ENCODE measurements at regions not wholly inside any gene's neighbourhood (a gene's known extent, or its start where the extent isn't known, plus 50 kb on each side); places are given as distances from the start of the nearest gene placed in this dataset.

DNA sequence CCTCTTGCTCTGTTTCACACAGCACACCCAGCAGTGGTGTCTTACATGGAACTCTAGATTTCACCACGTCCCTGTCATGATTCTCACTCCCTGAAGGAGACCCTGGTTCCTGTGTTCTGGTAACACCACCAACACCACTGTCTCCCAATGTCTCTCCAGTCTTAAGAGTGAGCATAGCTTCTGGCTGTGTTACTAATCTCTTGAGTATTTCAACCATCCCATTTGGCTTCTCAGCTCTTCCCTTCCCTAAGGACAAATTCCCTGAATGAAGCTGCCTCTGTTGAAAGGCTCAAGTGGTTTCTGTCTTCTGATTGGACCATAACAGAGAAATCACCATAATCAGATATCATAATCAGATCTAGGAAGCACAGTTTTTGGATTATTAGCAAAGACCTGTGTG, 311.8 kb downstream of the DNAH5 start:
- Histone ChIP-seq H3T11ph (ENCODE audit: low read length) (no peak overlapping the region), H3K4me1 (ENCODE audit: insufficient read depth, low read length) (no peaks in the 10 kb centered on the region), H2AFZ (ENCODE audit: low read length) (no peak overlapping the region), H3K9me3 (ENCODE audit: control insufficient read depth, low read depth, low read length) (no peaks in the 10 kb centered on the region), H4K91ac (ENCODE audit: insufficient read length, low read depth, low read length) (no peak overlapping the region), H3K79me1 (ENCODE audit: insufficient read depth, low read depth, low read length, poor library complexity, severe bottlenecking) (no peaks in the 10 kb centered on the region), H3K23me2 (ENCODE audit: insufficient read length, low read depth, low read length, poor library complexity, severe bottlenecking) (no peaks in the 10 kb centered on the region), H3K23ac (ENCODE audit: insufficient read length, low read depth, low read length) (no peak overlapping the region), H2BK20ac (ENCODE audit: low read depth, low read length, poor library complexity, severe bottlenecking) (no peak overlapping the region), H3K4ac (ENCODE audit: low read depth, low read length) (no peak overlapping the region), H3K56ac (ENCODE audit: insufficient read length, low read depth, low read length) (no peak overlapping the region), H2BK120ac (ENCODE audit: low read depth, low read length, poor library complexity, severe bottlenecking) (no peak overlapping the region), H3K27me3 (ENCODE audit: insufficient read depth, low read length) (no peaks in the 10 kb centered on the region), H2AK5ac (ENCODE audit: insufficient read length, low read length) (no peak overlapping the region), H3K27ac (ENCODE audit: insufficient read length, low read depth, low read length) (no peak overlapping the region), H3K18ac (ENCODE audit: insufficient read length, low read depth, low read length) (no peak overlapping the region), H2BK15ac (ENCODE audit: low read depth, low read length) (no peak overlapping the region; the same call in 1 of the 2 replicates), H3K79me2 (ENCODE audit: insufficient read depth, low read length) (no peaks in the 10 kb centered on the region), H3K4me2 (ENCODE audit: insufficient read depth, insufficient read length, low read length) (no peak overlapping the region), H4K8ac (replicated peaks; ENCODE audit: insufficient read length, low read depth, low read length) (no peak overlapping the region), H2BK5ac (ENCODE audit: insufficient read length, low read length) (no peak overlapping the region), H2BK12ac (ENCODE audit: insufficient read length, low read depth, low read length) (no peak overlapping the region), H4K5ac (ENCODE audit: insufficient read length, low read depth, low read length) (no peak overlapping the region), H3K14ac (ENCODE audit: insufficient read depth, low read length) (no peak overlapping the region), H4K20me1 (ENCODE audit: control insufficient read depth, insufficient read depth, insufficient read length) (no peaks in the 10 kb centered on the region), H3K9ac (ENCODE audit: extremely low read depth, insufficient read length, low read length) (no peak overlapping the region)
- Mint-ChIP-seq H3K27me3 (ENCODE audit: low read depth) (no peaks in the 10 kb centered on the region), H3K27ac (no peak overlapping the region), H3K36me3 (ENCODE audit: insufficient read depth in 1 of 3, low read depth in 3 of 3) (peaks cover 0 to 2% (median 0%) of the 10 kb centered on the region in 3 experiments; a peak in 1 of 7 replicates), H3K9me3 (peaks cover 0 to 2% of the 10 kb centered on the region in 2 experiments; a peak in 2 of 5 replicates), H3K4me3 (no peak overlapping the region), H3K4me1 (0 out of 4 replicates have a peak, but pooled peaks cover 0 to 2% of the 10 kb centered on the region in 2 experiments)
- no peak for DNase-seq
- WGBS (ENCODE audit: extremely low coverage, insufficient read length, low lambda C conversion rate) = no CpG with 5 or more reads among the region's 1 CpG
- TF ChIP-seq, protein P1, sequence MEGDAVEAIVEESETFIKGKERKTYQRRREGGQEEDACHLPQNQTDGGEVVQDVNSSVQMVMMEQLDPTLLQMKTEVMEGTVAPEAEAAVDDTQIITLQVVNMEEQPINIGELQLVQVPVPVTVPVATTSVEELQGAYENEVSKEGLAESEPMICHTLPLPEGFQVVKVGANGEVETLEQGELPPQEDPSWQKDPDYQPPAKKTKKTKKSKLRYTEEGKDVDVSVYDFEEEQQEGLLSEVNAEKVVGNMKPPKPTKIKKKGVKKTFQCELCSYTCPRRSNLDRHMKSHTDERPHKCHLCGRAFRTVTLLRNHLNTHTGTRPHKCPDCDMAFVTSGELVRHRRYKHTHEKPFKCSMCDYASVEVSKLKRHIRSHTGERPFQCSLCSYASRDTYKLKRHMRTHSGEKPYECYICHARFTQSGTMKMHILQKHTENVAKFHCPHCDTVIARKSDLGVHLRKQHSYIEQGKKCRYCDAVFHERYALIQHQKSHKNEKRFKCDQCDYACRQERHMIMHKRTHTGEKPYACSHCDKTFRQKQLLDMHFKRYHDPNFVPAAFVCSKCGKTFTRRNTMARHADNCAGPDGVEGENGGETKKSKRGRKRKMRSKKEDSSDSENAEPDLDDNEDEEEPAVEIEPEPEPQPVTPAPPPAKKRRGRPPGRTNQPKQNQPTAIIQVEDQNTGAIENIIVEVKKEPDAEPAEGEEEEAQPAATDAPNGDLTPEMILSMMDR (conservative IDR thresholded peaks at IDR 0.05) = no peak
